Keratinocyte (primary cell): ENCODE measurements at regions not wholly inside any gene's neighbourhood (a gene's known extent, or its start where the extent isn't known, plus 50 kb on each side); places are given as distances from the start of the nearest gene placed in this dataset.

Experiments
- CTCF ChIP-seq, 3 experiments: IDR thresholded peaks in 1 of 3; conservative IDR thresholded peaks in 1 of 3; optimal IDR thresholded peaks in 1 of 3; 2 replicates in 2 of 3; 3 replicates in 1 of 3; pipeline versions ENCODE3 to v1.5.1; 2011; ENCODE audit warnings: low read length in 3 of 3, mild to moderate bottlenecking in 3 of 3, moderate library complexity in 2 of 3, control low read depth in 1 of 3, inconsistent platforms in 1 of 3; ENCODE audit not compliant: insufficient read depth in 2 of 3; ENCODE audit errors: extremely low read depth in 1 of 3
- EZH2 ChIP-seq: IDR thresholded peaks from one replicate; pipeline ENCODE4 v1.6.1; 2012; ENCODE audit warnings: inconsistent platforms, mild to moderate bottlenecking, low read length, moderate library complexity

DNA sequence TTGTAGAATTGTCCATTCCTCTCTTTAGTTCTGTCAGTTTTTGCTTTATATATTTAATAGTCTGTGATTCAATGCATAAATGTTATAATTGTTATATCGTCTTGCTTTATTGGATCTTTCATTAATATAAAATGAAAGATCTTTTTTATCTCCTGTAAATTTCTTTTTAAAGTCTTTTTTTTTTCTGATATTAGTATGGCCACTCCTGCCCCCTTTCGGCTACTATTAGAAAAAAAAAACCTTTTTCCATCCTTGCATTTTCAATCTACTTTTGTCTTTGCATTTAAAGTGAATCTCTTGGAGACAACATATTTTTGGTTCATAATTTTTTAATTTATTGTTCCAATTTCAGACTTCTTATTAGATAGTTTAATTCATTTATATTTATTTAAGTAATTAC, 677.4 kb upstream of the NDST4 start:
- no peak for TF ChIP-seq EZH2
- TF ChIP-seq CTCF (optimal IDR thresholded peaks at IDR 0.05 in 1 of 3, IDR thresholded peaks at IDR 0.05 in 1 of 3, conservative IDR thresholded peaks at IDR 0.05 in 1 of 3; ENCODE audit: extremely low read depth in 1 of 3, insufficient read depth in 2 of 3, low read length in 3 of 3): no peak
